ENCODE measurements at regions not wholly inside any gene's neighbourhood (a gene's known extent, or its start where the extent isn't known, plus 50 kb on each side); places are given as distances from the start of the nearest gene placed in this dataset.

DNA sequence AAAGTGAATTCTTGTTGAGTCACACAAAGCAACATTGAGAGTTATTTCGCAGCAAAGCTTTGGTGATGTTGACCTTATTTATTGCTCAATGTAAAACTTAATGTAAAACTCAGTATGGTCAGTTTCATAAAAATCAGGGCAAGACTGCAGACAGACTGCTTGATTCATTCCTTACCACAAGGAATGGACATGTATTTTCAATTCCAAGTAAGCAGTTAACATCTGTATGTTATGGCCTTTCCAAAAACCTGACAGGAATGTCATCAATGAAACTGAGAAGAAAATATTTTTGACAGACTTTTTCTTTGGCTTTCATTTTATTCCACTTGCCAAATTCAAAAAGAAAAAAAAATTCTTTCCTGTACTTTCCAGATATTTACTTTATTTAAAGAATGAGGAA lies 488.3 kb downstream of the ANKRD50 start:
- H3K4me3 ChIP-seq (replicated peaks in 1 of 2; ENCODE audit: low read depth in 2 of 2, low read length in 2 of 2), result no peak overlapping the region
- no peak for DNase-seq (ENCODE audit: low read depth in 2 of 2)
- TF ChIP-seq, protein P1, sequence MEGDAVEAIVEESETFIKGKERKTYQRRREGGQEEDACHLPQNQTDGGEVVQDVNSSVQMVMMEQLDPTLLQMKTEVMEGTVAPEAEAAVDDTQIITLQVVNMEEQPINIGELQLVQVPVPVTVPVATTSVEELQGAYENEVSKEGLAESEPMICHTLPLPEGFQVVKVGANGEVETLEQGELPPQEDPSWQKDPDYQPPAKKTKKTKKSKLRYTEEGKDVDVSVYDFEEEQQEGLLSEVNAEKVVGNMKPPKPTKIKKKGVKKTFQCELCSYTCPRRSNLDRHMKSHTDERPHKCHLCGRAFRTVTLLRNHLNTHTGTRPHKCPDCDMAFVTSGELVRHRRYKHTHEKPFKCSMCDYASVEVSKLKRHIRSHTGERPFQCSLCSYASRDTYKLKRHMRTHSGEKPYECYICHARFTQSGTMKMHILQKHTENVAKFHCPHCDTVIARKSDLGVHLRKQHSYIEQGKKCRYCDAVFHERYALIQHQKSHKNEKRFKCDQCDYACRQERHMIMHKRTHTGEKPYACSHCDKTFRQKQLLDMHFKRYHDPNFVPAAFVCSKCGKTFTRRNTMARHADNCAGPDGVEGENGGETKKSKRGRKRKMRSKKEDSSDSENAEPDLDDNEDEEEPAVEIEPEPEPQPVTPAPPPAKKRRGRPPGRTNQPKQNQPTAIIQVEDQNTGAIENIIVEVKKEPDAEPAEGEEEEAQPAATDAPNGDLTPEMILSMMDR (IDR thresholded peaks at IDR 0.05; ENCODE audit: low read depth, low read length), result no peak

DNA sequence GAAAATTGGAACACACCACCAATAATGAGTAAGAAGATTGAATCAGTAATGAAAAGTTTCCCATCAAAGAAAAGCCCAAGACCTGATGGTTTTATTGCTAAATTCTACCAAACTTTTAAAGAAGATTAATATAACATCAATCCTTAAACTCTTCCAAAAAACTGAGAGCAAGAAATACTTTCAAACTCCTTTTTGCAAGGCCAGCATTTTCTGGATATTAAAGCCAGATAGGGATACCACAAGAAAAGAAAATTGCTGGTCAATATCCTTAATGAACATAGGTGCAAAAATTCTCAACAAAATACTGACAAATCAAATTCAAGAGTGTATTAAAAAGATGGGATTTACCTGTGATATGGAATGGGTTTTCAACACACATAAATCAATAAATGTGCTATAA lies 484.6 kb downstream of the ANKRD50 start:
- TF ChIP-seq, protein P1 (IDR thresholded peaks at IDR 0.05; ENCODE audit: low read depth, low read length), result no peak

DNA sequence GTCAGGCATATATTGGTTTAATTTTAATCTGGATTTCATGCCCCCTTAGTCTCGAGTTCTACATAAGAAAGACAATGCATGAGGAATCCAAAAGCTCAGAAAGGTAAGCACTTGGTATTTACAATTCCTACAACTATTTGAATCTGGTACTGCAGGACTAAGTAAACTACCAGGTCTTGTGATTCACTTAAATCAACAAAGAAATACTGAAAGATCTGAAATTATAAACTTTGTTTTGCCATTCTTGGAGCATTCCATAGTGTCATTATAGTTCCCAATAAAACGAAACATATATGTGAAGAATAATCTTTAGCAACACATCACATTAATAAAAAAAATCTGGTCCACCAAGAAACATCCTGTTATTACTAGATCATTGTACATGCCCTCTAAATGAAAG lies 482.3 kb downstream of the ANKRD50 start:
- TF ChIP-seq, protein P1 (IDR thresholded peaks at IDR 0.05; ENCODE audit: low read depth, low read length), result no peak
- no peak for DNase-seq (ENCODE audit: low read depth in 2 of 2)
- no peak overlapping the region for H3K4me3 ChIP-seq (replicated peaks in 1 of 2; ENCODE audit: low read depth in 2 of 2, low read length in 2 of 2)

More for the DNA sequence above, 484.6 kb downstream of the ANKRD50 start:
- H3K4me3 ChIP-seq (replicated peaks in 1 of 2; ENCODE audit: low read depth in 2 of 2, low read length in 2 of 2), result no peak overlapping the region
- DNase-seq (ENCODE audit: low read depth in 2 of 2), result no peak

DNA sequence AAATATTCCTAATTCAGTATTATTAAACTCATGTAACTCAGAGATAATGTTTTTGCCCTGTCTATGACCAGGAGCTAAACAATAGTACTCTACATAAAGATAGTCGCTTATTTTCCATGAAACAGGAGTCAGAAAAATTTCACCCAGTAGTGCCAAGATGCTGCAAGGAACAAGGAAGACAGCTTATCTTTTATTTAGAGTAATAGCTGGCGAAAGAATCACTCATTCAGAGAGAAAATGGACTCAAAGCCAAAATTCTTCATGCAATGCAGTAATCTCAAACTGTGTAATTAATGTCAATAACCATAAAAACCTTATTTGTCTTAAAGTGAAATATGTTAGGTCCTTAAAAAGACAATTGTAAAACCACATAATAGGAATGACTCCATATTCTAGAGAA lies 477.8 kb downstream of the ANKRD50 start:
- TF ChIP-seq, protein P1 (IDR thresholded peaks at IDR 0.05; ENCODE audit: low read depth, low read length), result no peak
- H3K4me3 ChIP-seq (replicated peaks in 1 of 2; ENCODE audit: low read depth in 2 of 2, low read length in 2 of 2), result no peak overlapping the region
- peak in 1 of 2 donors; percentile 70 for DNase-seq (ENCODE audit: low read depth in 2 of 2)

DNA sequence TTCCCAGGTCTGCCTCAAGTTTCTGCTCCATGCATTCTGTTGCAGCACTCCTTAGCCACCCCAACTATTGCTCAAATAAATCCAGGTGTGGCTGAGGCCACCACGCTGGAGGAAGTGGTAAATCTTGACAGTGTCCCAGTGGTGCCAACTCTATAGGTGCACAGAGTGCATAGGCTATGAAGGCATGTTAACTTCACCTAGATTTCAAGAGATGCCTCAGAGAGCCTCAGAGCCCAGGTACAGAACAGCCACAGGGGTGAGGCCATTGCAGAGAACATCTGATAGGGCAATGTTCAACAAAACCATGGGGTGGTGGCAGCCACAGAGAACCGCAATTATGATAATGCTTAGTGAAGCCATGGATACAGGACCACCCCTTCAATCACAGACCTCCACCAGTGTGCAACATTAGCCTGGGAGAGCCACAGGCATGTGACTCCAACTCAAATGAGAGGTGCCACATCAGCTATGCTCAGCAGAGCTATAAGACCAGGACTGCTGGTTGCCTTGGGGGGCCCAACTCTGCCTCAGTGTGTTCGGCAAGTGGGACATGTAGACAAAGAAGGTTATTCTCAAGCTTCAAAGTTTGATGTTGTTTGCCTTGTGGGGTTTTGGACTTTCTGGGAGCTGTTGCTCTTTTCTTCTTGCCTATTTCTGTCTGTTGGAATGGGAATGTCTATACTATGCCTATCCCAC lies 468.7 kb downstream of the ANKRD50 start:
- TF ChIP-seq, protein P1 (IDR thresholded peaks at IDR 0.05; ENCODE audit: low read depth, low read length), result no peak
- no peak for DNase-seq (ENCODE audit: low read depth in 2 of 2)
- H3K4me3 ChIP-seq (replicated peaks in 1 of 2; ENCODE audit: low read depth in 2 of 2, low read length in 2 of 2), result no peak overlapping the region

DNA sequence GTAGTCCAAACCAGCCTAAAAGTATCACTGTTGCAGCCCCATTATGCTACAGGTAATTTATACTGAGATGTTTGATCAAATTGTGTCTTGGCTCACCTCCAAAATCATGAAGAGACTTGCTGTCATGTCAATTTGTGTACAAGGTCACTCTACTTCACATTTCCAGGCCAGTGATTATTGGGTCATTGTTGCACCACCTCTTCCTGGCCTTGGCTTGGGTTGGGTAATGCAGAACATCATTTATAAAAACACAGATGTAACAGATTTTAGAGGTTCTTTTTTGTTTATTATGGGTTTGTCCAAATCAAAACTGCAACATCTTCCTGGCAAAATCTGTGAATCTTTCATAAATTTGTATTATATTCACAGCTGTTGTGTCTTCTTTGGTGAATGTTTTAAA lies 459.5 kb downstream of the ANKRD50 start:
- no peak for DNase-seq (ENCODE audit: low read depth in 2 of 2)
- TF ChIP-seq, protein P1 (IDR thresholded peaks at IDR 0.05; ENCODE audit: low read depth, low read length), result no peak
- no peak overlapping the region for H3K4me3 ChIP-seq (replicated peaks in 1 of 2; ENCODE audit: low read depth in 2 of 2, low read length in 2 of 2)
